ENCODE measurements at regions not wholly inside any gene's neighbourhood (a gene's known extent, or its start where the extent isn't known, plus 50 kb on each side); places are given as distances from the start of the nearest gene placed in this dataset.

- DNase-seq (ENCODE audit: low read depth), result no peak
Measured at GRCh38 chr20:37598100-37598543, 70.4 kb upstream of the BLCAP start.

- no peak for DNase-seq (ENCODE audit: low read depth)
Measured at GRCh38 chr20:37596890-37597536, 69.3 kb upstream of the BLCAP start.

- DNase-seq (ENCODE audit: low read depth), result no peak
Measured at GRCh38 chr20:37596168-37596567, 68.5 kb upstream of the BLCAP start.

GRCh38 chr20:37593710-37594109, 66.0 kb upstream of the BLCAP start:
- no peak for DNase-seq (ENCODE audit: low read depth)

- no peak for DNase-seq (ENCODE audit: low read depth)
Measured at GRCh38 chr20:37590938-37591490, 63.3 kb upstream of the BLCAP start.

GRCh38 chr20:37586078-37586477, 58.4 kb upstream of the BLCAP start:
- DNase-seq (ENCODE audit: low read depth), result no peak

GRCh38 chr20:37584238-37584807, 56.6 kb upstream of the BLCAP start:
- DNase-seq (ENCODE audit: low read depth), result no peak

GRCh38 chr20:37581246-37581645, 53.6 kb upstream of the BLCAP start:
- no peak for DNase-seq (ENCODE audit: low read depth)

GRCh38 chr20:37580069-37580468, 52.4 kb upstream of the BLCAP start:
- DNase-seq (ENCODE audit: low read depth), result no peak

- DNase-seq (ENCODE audit: low read depth), result no peak
Measured at GRCh38 chr20:37579106-37579505, 51.4 kb upstream of the BLCAP start.

- no peak for DNase-seq (ENCODE audit: low read depth)
Measured at GRCh38 chr20:37577981-37578380, 50.3 kb upstream of the BLCAP start.

Measured in activated T-cell treated with anti-CD3 and anti-CD28 coated beads for 48 hours (primary cell).